Mammary epithelial cell (primary cell): ENCODE measurements at regions not wholly inside any gene's neighbourhood (a gene's known extent, or its start where the extent isn't known, plus 50 kb on each side); places are given as distances from the start of the nearest gene placed in this dataset.
"Not testable (repeated sequence)": the region's sequence is repeated elsewhere in the genome, so short reads cannot be mapped to it uniquely, and the experiment has no call there.

Source experiments
- EZH2 ChIP-seq: IDR thresholded peaks from 2 replicates; pipeline ENCODE4 v1.6.1; 2012; ENCODE audit warnings: low read length, inconsistent platforms, borderline replicate concordance
- TF ChIP-seq, protein P1 (sequence below), 2 donors: IDR thresholded peaks in 1 of 2; conservative IDR thresholded peaks in 1 of 2; 2 replicates each; pipeline ENCODE4 v1.5.1; 2011 to 2012; ENCODE audit warnings: inconsistent platforms in 2 of 2, low read length in 2 of 2, mild to moderate bottlenecking in 2 of 2, control low read depth in 1 of 2, low read depth in 1 of 2; ENCODE audit not compliant: insufficient read depth in 1 of 2; ENCODE audit errors: extremely low read depth in 1 of 2

DNA sequence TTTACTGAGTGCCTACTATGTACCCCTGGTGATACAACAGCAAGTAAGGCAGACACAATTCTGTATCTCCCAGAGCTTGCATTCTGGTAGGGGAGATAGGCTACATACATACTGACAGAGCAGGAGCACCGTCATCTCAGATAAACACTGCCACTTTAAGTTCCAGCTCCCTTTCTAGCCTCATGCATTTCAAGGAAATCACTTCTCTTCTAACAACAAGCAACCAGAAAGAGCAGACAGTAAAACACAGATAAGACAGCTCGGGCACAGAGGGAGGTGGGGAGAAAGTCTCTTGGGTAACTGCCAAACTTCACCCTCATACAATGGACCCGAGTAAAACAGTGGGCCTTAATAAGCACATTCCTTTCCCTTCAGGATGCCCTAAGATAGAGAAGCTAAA, 169.6 kb downstream of the UTP18 start:
- TF ChIP-seq, protein P1, sequence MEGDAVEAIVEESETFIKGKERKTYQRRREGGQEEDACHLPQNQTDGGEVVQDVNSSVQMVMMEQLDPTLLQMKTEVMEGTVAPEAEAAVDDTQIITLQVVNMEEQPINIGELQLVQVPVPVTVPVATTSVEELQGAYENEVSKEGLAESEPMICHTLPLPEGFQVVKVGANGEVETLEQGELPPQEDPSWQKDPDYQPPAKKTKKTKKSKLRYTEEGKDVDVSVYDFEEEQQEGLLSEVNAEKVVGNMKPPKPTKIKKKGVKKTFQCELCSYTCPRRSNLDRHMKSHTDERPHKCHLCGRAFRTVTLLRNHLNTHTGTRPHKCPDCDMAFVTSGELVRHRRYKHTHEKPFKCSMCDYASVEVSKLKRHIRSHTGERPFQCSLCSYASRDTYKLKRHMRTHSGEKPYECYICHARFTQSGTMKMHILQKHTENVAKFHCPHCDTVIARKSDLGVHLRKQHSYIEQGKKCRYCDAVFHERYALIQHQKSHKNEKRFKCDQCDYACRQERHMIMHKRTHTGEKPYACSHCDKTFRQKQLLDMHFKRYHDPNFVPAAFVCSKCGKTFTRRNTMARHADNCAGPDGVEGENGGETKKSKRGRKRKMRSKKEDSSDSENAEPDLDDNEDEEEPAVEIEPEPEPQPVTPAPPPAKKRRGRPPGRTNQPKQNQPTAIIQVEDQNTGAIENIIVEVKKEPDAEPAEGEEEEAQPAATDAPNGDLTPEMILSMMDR (conservative IDR thresholded peaks at IDR 0.05 in 1 of 2, IDR thresholded peaks at IDR 0.05 in 1 of 2; ENCODE audit: extremely low read depth in 1 of 2, insufficient read depth in 1 of 2, low read depth in 1 of 2, low read length in 2 of 2): not testable (repeated sequence)
- TF ChIP-seq EZH2: not testable (repeated sequence)
